Kidney glomerular epithelial cell (primary cell): ENCODE measurements at regions not wholly inside any gene's neighbourhood (a gene's known extent, or its start where the extent isn't known, plus 50 kb on each side); places are given as distances from the start of the nearest gene placed in this dataset.
"Not testable (repeated sequence)": the region's sequence is repeated elsewhere in the genome, so short reads cannot be mapped to it uniquely, and the experiment has no call there.

Experiments used
- DNase-seq: peaks from one replicate; lab custom pipeline; 2025; lab: John Stamatoyannopoulos, UW

GRCh38 chr10:62661143-62661542 is 143.4 kb upstream of the ADO start:
- DNase-seq = no peak

GRCh38 chr10:62662486-62662885 is 142.0 kb upstream of the ADO start:
- DNase-seq = no peak

- no peak for DNase-seq
These were observed 138.7 kb upstream of the ADO start for GRCh38 chr10:62665771-62666170.

GRCh38 chr10:62666275-62666674 is 138.2 kb upstream of the ADO start:
- DNase-seq = no peak

GRCh38 chr10:62669341-62669740 is 135.2 kb upstream of the ADO start:
- DNase-seq = no peak

- no peak for DNase-seq
These were observed 133.4 kb upstream of the ADO start for GRCh38 chr10:62671104-62671503.

GRCh38 chr10:62681211-62681940 is 123.1 kb upstream of the ADO start:
- DNase-seq = no peak

GRCh38 chr10:62684911-62685310 is 119.6 kb upstream of the ADO start:
- DNase-seq = no peak

- no peak for DNase-seq
These were observed 117.2 kb upstream of the ADO start for GRCh38 chr10:62687230-62687748.

GRCh38 chr10:62688971-62689700 is 115.4 kb upstream of the ADO start:
- DNase-seq = no peak

GRCh38 chr10:62689712-62690111 is 114.8 kb upstream of the ADO start:
- no peak for DNase-seq

GRCh38 chr10:62690703-62691102 is 113.8 kb upstream of the ADO start:
- DNase-seq = no peak

- no peak for DNase-seq
These were observed 113.2 kb upstream of the ADO start for GRCh38 chr10:62691336-62691735.

- DNase-seq = no peak
These were observed 112.4 kb upstream of the ADO start for GRCh38 chr10:62692085-62692484.

GRCh38 chr10:62693306-62693705 is 111.2 kb upstream of the ADO start:
- no peak for DNase-seq

GRCh38 chr10:62694537-62695126 is 109.9 kb upstream of the ADO start:
- DNase-seq = no peak

- no peak for DNase-seq
These were observed 107.7 kb upstream of the ADO start for GRCh38 chr10:62696798-62697197.

- no peak for DNase-seq
These were observed 105.4 kb upstream of the ADO start for GRCh38 chr10:62699148-62699547.

GRCh38 chr10:62704121-62704520 is 100.4 kb upstream of the ADO start:
- not testable (repeated sequence) for DNase-seq

- DNase-seq = no peak
These were observed 98.7 kb upstream of the ADO start for GRCh38 chr10:62705789-62706188.

- no peak for DNase-seq
These were observed 96.7 kb upstream of the ADO start for GRCh38 chr10:62707810-62708209.

GRCh38 chr10:62708569-62708968 is 96.0 kb upstream of the ADO start:
- no peak for DNase-seq

- DNase-seq = no peak
These were observed 95.3 kb upstream of the ADO start for GRCh38 chr10:62709200-62709599.
